Hematopoietic multipotent progenitor cell treated with erythropoietin and hydrocortisone succinate and interleukin-3 and kit ligand, for 6 days (in vitro differentiated cells): ENCODE measurements at regions not wholly inside any gene's neighbourhood (a gene's known extent, or its start where the extent isn't known, plus 50 kb on each side); places are given as distances from the start of the nearest gene placed in this dataset.

Source experiments
- DNase-seq: peaks from one replicate; pipeline ENCODE4 v3.0.0-alpha.2; 2015

DNA sequence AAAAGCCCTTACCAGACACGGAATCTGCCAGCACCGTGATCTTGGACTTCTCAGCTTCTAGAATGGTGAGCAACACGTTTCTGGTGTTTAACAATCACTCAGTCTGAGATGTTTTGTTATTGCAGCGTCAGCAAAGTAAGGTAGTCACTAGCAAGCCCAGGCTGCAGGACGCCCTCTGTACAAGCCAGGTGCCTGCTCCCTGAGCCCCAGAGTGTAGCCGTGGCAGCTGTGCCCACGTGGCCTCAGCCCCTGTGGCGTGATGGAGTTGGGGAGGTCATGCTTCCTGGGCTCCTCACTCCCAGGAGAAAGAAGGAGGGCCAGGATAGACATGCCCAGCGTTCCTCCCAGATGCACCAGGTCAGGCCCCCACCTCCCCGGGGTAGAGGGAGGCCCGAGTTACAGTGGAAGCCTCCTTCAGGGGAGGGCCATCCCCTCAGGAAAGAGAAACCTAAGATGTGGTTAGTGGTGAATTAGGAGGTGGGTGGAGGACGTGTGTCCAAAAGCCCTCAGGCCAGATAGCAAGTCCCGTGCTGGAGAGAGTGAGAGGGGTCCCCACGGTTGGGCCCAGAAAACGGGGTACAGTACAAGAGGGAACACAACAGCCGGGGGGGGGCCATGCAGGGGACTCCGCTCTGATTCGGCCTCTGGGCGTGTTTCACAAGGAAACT is 169.6 kb upstream of the SOX1 start:
- no peak for DNase-seq

DNA sequence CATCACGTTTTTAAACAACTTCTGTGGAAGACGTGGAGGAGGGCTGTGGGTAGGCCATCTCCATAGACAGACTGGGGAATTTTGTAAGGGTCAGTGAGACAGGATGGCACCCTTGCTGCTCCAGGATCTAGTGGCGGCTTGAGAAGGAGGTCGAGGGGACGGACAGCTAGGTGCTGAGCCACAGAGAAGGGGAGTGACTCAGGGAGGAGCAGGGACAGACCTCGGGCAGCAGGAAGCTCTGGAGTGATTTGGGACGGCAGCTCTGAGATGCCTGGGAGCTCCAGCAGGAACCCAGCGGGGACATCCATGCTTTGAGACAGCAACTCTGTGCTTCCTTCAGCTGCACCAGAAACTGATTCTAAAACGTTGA is 169.1 kb upstream of the SOX1 start:
- DNase-seq = no peak

DNA sequence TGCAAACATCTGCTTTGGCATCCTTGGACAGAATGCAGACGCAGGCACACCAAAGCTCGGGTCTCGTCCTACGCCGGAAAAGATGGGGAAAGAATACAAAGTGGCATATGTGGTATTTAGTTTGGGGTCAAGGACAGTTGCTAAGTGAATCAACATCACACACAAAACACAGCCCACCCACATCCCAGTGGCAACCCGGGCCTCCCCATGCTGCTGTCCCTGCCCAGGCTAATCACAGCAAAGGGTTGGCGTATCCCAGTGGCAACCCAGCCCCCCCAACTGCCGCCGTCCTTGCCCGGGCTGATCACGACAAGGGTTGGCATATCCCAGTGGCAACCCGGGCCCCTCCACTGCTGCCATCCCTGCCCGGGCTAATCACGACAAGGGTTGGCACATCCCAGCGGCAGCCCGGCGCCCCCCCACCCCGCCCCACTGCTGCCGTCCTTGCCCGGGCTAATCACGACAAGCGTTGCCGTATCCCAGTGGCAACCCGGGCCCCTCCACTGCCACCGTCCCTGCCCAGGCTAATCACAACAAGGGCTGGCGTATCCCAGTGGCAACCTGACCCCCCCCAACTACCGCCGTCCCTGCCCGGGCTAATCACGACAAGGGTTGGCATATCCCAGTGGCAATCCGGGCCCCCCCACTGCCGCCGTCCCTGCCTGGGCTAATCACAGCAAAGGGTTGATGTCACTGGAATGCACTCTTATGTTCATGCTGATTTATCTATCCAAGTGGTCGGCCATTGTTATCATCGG is 167.8 kb upstream of the SOX1 start:
- DNase-seq = no peak

GRCh38 chr13:111899714-111900389 is 167.1 kb upstream of the SOX1 start:
- DNase-seq = no peak

- no peak for DNase-seq
Observed at GRCh38 chr13:111900390-111901131, 166.4 kb upstream of the SOX1 start.

GRCh38 chr13:111901267-111901915 is 165.6 kb upstream of the SOX1 start:
- no peak for DNase-seq

GRCh38 chr13:111902726-111903125 is 164.2 kb upstream of the SOX1 start:
- DNase-seq = no peak

- no peak for DNase-seq
Observed at GRCh38 chr13:111903143-111903542, 163.8 kb upstream of the SOX1 start.

GRCh38 chr13:111904166-111904565 is 162.8 kb upstream of the SOX1 start:
- no peak for DNase-seq

GRCh38 chr13:111904701-111905608 is 162.0 kb upstream of the SOX1 start:
- DNase-seq = no peak

DNA sequence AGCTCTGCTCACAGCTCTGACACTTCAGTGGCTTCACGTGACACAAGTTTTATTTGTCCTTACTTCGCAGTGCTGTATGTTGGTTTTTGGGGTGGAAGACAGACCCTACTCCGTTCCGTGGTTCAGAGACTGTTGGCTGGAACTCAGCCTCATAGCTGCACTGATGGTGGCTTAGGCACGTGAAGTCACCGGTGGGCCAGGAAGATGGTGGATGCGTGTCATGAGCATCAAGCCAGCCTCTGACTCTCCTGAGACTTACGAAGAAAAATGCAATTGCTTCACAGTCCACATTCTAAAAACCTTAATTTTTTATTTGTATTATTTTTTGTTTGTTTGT is 161.4 kb upstream of the SOX1 start:
- no peak for DNase-seq

GRCh38 chr13:111906306-111906705 is 160.6 kb upstream of the SOX1 start:
- DNase-seq = no peak

GRCh38 chr13:111906816-111907215 is 160.1 kb upstream of the SOX1 start:
- DNase-seq = no peak

DNA sequence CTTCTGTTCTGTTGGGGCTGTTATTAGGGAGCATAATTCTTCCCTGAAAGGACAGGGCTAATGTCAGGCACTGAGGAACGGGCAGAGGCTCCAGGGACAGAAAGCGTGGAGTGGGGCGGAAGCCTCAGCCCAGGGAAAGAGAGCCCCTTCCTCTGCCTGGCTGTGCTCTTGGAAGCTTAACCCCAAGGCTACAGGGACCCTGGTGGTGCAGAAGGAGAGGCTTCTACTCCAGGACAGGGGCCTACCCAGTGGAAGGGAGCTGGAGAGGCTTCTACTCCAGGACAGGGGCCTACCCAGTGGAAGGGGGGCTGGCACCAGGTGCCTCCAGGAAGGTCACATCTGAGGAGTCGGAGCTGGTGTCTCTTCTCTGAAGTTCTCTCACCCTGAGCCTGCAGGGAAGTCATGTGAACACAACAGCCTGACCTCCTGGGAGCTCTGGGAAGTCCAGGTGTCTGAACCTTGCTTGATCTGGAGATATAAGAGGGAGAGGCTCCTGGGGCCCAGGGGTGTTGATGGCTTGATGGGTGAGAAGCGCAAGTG is 159.5 kb upstream of the SOX1 start:
- no peak for DNase-seq

- no peak for DNase-seq
Observed at GRCh38 chr13:111908361-111908760, 158.6 kb upstream of the SOX1 start.

DNA sequence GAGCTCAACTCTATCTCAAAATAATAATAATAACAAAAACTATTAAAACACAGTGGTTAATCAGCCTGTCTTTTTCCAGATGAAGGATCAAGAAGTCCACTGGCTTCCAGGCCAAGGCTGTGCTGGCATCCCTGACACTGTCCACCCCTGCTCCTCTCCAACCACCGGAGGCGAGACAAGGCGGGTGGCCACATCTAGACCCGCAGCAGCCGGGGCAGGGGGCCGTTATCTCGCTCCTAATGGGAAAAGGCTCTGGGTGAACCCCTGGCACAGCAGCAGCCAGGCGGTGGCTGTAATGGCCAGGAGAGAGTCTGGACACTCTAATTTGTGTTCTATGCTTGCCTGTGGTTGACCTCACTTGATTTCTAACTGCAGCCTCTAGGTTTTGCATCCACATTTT is 158.0 kb upstream of the SOX1 start:
- no peak for DNase-seq

DNA sequence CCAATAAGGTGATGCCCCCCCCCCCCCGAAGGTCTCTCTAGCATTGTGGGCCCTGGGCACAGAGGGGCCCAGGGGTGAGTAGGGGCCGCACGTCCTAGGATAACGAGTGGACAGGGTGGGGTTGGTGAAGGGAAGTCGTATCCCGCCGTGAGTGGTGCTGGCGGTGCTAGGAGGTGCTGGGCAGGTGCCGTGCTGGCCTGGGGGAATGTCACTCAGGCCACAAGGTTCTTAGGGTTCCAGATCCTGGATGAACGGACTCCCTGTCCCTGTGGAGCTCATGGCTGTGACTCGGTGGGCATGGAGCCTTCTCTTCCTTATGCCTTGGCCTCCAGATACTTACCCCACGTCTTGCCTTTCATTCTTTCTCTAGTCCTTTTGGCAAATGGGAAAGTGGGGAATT is 157.4 kb upstream of the SOX1 start:
- DNase-seq = no peak

DNA sequence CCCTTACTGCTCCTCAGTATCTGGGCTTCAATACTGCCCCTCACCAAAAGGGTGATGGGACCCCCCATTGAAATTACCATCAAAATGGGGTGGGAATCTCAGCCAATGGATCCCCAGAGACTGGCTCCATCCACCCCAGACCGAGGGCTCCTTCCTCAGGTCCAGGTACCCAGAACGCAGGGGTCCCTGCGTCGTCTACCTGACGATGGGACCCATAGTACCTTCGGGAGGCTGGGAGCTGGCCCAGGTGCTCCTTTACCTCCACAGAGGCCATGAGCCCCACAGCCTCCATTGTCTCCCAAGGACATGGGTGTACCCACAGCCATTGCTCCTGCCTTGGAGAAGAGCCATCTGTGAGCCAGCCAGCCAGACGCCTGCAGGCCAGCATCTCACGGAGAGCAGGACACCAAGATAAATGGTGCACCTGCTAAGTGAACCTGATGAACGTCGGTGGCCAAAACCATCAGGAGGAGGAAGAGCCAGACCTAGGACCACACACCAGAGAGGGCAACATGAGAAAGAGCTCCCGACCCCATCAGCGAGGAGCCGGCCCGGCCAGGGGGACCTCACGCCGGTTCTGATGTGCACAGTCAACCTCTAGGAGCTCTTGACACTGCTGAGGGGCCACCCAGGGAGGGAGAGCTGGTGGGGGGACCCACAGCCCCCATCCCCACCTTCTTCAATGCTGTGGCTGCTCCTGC is 156.8 kb upstream of the SOX1 start:
- DNase-seq = no peak

- DNase-seq = no peak
Observed at GRCh38 chr13:111911121-111911720, 155.7 kb upstream of the SOX1 start.

DNA sequence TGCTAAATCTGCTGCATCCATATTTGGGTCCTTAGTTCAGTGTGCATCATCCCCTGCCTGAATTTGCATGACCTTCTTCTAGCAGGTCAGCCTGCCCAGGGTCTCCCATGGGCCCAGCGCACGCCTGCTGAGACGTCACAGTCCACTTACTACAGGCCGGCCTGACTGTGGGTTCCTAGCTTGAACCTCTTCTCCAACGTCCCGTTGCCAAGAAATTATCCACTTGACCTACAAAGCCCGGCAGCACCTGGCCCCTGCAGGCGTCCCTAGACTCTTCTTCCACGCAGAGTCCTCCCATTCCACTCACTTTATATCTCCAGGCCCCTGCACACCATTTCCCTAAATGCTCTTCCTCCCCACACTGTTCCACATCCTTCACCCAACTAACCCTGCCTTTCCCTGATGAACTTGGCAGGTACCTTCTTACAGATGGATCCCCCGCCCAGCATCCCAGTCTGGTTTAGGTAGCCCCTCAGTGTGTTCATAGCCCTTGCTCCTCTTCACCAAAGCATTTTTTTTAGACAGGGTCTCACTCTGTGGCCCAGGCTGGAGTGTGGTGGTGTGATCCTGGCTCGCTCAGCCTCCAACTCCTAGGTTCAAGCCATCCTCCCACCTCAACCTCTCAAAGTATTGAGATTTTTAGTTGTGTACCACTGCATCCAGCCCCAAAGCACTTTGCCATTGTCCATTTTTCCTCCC is 155.0 kb upstream of the SOX1 start:
- DNase-seq = no peak
